Central memory CD8-positive, alpha-beta T cell (primary cell): ENCODE measurements at regions not wholly inside any gene's neighbourhood (a gene's known extent, or its start where the extent isn't known, plus 50 kb on each side); places are given as distances from the start of the nearest gene placed in this dataset.
"Not testable (repeated sequence)": the region's sequence is repeated elsewhere in the genome, so short reads cannot be mapped to it uniquely, and the experiment has no call there.

ENCODE experiments used
- ATAC-seq: fragments of 150-1000 bp; cut with Tn5 transposase; replicated peaks from 2 replicates; pipeline ENCODE4 v1.10.0; 2022; ENCODE audit warnings: mild to moderate bottlenecking, moderate FRiP score, moderate number of reproducible peaks; ENCODE audit not compliant: poor library complexity, severe bottlenecking; ENCODE audit errors: extremely low read depth
- DNase-seq, 2 donors: peaks; one replicate each; pipeline ENCODE4 v3.0.0; 2021; ENCODE audit warnings: low spot score in 2 of 2
- H3K27ac Mint-ChIP-seq: one replicate; pipeline ENCODE4 v1.8.0; 2022; ENCODE audit warnings: low read depth, mild to moderate bottlenecking, moderate library complexity, mixed read lengths
- H3K27me3 Mint-ChIP-seq: one replicate; pipeline ENCODE4 v1.8.0; 2022; ENCODE audit warnings: mixed read lengths
- H3K36me3 Mint-ChIP-seq: one replicate; pipeline ENCODE4 v1.8.0; 2022; ENCODE audit warnings: mild to moderate bottlenecking, moderate library complexity, mixed read lengths; ENCODE audit not compliant: insufficient read depth
- H3K4me1 Mint-ChIP-seq: one replicate; pipeline ENCODE4 v1.8.0; 2022; ENCODE audit warnings: mixed read lengths
- H3K4me3 Mint-ChIP-seq: one replicate; pipeline ENCODE4 v1.8.0; 2022; ENCODE audit warnings: mild to moderate bottlenecking, moderate library complexity, mixed read lengths
- H3K9me3 Mint-ChIP-seq: one replicate; pipeline ENCODE4 v1.8.0; 2022; ENCODE audit warnings: mixed read lengths

DNA sequence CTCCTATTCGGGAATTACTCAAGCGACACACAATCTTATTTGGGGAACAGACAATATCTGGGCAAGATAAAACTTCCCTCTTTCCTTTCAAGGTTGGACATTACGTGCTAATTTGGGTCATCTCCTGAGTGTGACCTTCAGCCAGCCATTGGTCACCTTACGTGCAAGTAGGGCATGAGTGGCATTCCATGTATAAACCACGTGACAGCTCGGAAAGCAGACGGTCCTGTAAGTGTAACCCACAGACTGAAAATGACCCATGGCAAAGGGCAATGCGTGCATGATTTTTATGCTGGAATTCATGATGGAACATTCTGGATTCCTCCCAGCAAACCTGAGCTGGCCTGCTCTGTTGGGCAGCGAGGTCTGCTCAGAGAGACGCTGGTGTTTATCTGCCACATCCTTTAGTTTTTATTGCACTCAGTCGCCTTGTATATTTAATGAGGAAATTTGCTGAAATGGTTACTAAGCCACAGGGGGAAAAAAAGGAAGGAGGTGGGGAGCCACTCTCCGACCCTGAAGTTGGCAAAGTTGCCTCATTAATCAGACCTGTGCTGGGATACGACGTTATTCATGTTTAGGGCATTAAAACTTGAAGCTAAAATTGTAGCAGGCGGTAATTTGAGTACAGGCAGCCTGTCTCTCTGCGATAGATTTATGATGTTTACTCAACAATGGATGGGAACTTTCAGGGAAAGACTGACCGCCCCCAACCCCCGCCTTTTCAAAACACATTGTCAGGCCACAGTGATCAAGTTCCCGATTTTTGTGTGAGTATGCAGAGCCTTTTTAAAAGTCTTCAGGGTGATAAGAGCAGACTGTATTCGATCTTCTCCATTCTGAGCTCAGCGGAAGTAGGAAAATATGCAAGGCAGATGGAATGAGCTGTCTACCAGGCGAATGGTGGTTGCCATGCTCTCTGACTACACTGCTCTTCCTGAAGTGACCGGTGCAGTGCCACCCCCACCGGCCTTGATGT, 295.3 kb downstream of the BCL2L11 start:
- not testable (repeated sequence) for ATAC-seq, DNase-seq, H3K4me1 Mint-ChIP-seq, H3K36me3 Mint-ChIP-seq, H3K9me3 Mint-ChIP-seq, H3K4me3 Mint-ChIP-seq, H3K27ac Mint-ChIP-seq, H3K27me3 Mint-ChIP-seq

GRCh38 chr2:111417026-111417425, 296.3 kb downstream of the BCL2L11 start:
- ATAC-seq, H3K9me3 Mint-ChIP-seq, DNase-seq, H3K27me3 Mint-ChIP-seq, H3K36me3 Mint-ChIP-seq, H3K4me3 Mint-ChIP-seq, H3K4me1 Mint-ChIP-seq, H3K27ac Mint-ChIP-seq: not testable (repeated sequence)

- not testable (repeated sequence) for DNase-seq, H3K27me3 Mint-ChIP-seq, H3K9me3 Mint-ChIP-seq, ATAC-seq, H3K27ac Mint-ChIP-seq, H3K4me1 Mint-ChIP-seq, H3K4me3 Mint-ChIP-seq, H3K36me3 Mint-ChIP-seq
Measured at GRCh38 chr2:111418091-111418875, 297.6 kb downstream of the BCL2L11 start.

- not testable (repeated sequence) for ATAC-seq, H3K9me3 Mint-ChIP-seq, H3K27me3 Mint-ChIP-seq, H3K4me1 Mint-ChIP-seq, H3K36me3 Mint-ChIP-seq, DNase-seq, H3K4me3 Mint-ChIP-seq, H3K27ac Mint-ChIP-seq
Measured at GRCh38 chr2:111420074-111420473, 299.4 kb downstream of the BCL2L11 start.

DNA sequence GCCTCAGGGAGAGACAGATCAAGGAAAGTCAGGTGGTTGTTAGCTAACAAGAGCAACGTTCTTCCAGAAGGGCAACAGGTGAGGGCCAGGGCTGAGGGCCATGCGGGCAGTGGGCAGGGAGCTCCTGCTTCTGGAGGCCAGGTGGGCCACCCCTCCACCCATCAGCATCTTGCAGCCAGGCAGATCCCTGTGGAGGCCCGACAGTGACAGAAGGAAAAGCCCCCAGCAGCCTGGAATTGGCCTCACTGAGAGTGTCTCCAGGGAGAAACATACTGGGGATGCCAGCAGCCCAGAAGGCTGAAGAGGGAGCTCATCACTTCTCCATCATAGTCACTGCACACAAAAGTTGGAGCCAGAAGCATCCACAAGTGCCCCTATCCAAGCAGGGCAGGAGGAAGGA, 300.1 kb downstream of the BCL2L11 start:
- H3K27ac Mint-ChIP-seq, ATAC-seq, DNase-seq, H3K4me1 Mint-ChIP-seq, H3K9me3 Mint-ChIP-seq, H3K36me3 Mint-ChIP-seq, H3K27me3 Mint-ChIP-seq: not testable (repeated sequence)
- peak overlapping the region; percentile 30 for H3K4me3 Mint-ChIP-seq

GRCh38 chr2:111421949-111422348, 301.2 kb downstream of the BCL2L11 start:
- not testable (repeated sequence) for H3K4me3 Mint-ChIP-seq, H3K4me1 Mint-ChIP-seq, ATAC-seq, H3K9me3 Mint-ChIP-seq, DNase-seq, H3K36me3 Mint-ChIP-seq, H3K27me3 Mint-ChIP-seq
- peak overlapping the region; percentile 61 for H3K27ac Mint-ChIP-seq

GRCh38 chr2:111422562-111422961, 301.8 kb downstream of the BCL2L11 start:
- not testable (repeated sequence) for H3K36me3 Mint-ChIP-seq, ATAC-seq, DNase-seq, H3K27me3 Mint-ChIP-seq, H3K9me3 Mint-ChIP-seq, H3K4me3 Mint-ChIP-seq, H3K4me1 Mint-ChIP-seq
- peak overlapping the region; percentile 61 for H3K27ac Mint-ChIP-seq

DNA sequence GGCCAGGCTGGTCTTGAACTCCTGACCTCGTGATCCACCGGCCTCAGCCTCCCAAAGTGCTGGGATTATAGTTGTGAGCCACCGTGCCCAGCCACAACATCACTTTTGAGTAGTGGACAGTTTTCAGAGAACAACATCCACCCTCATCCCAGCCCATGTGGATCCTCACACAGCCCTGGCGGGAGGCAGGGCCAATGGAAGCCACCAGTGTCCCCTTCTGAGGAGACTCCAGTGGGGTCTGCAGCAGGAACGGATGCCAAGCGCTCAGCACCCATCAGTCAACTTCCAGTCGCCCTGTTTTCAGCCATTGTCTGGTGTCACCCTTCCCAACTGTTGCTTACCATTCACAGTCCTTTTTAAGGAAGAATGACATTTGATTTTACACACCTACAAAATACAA, 302.5 kb downstream of the BCL2L11 start:
- not testable (repeated sequence) for DNase-seq, H3K27ac Mint-ChIP-seq, ATAC-seq, H3K36me3 Mint-ChIP-seq, H3K4me3 Mint-ChIP-seq, H3K27me3 Mint-ChIP-seq, H3K4me1 Mint-ChIP-seq, H3K9me3 Mint-ChIP-seq

GRCh38 chr2:111424176-111424575, 303.5 kb downstream of the BCL2L11 start:
- H3K27me3 Mint-ChIP-seq, H3K4me1 Mint-ChIP-seq, H3K27ac Mint-ChIP-seq, H3K36me3 Mint-ChIP-seq, DNase-seq, H3K9me3 Mint-ChIP-seq, ATAC-seq, H3K4me3 Mint-ChIP-seq: not testable (repeated sequence)

- not testable (repeated sequence) for H3K4me3 Mint-ChIP-seq
- peak in 1 of 2 donors; percentile 30 for DNase-seq
- peak overlapping the region; percentile 70 for H3K27ac Mint-ChIP-seq
Measured at GRCh38 chr2:111424851-111425309, 304.2 kb downstream of the BCL2L11 start.

DNA sequence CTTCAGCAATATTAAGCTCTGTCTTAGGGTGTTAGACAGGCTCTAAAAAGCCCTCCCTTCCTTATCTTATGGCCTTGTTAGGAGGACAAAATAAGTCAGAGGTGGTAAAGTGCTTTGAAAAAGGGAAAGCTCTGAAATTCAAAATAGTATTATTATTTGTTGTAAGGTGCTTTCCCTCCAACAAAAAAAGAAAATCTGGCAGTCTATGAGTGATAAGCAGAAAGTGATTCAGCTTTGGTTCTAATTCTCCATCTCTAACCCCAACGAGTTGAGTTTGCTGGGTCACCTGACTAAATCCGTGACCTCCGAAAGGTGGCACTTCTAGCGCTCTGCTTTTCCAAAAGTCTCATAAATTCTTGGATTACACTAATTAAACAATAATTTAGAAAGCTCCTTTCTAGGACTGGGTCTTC, 305.1 kb downstream of the BCL2L11 start:
- ATAC-seq: not testable (repeated sequence)

More at GRCh38 chr2:111424851-111425309, 304.2 kb downstream of the BCL2L11 start:
- peak; percentile 90 for ATAC-seq
- H3K27me3 Mint-ChIP-seq, H3K9me3 Mint-ChIP-seq, H3K4me1 Mint-ChIP-seq, H3K36me3 Mint-ChIP-seq: not testable (repeated sequence)

DNA sequence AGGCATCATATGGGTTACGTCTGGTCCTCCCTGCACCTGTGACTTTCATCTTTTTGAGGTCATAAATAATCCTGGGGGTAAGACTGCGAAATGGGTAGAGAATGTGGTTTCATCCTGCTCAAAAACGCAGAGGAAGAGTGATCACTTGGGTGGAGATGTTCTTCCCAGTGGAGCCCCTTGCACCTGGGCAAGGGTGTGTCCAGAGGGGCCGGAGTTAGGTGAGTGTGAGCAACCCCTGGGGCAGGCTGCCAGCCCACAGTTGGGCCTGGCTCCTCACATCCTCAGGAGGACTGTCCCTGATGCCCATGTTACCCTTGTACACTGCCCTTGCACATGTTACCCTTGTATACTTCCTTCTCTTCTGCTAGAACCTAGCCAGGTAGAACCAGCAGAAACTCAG, 306.6 kb downstream of the BCL2L11 start:
- H3K27me3 Mint-ChIP-seq, H3K9me3 Mint-ChIP-seq, ATAC-seq, H3K36me3 Mint-ChIP-seq, H3K4me1 Mint-ChIP-seq, H3K4me3 Mint-ChIP-seq, DNase-seq, H3K27ac Mint-ChIP-seq: not testable (repeated sequence)

More for the DNA sequence above, 305.1 kb downstream of the BCL2L11 start:
- H3K27ac Mint-ChIP-seq: peak overlapping the region; percentile 70
- not testable (repeated sequence) for H3K9me3 Mint-ChIP-seq, H3K4me3 Mint-ChIP-seq, DNase-seq, H3K36me3 Mint-ChIP-seq, H3K27me3 Mint-ChIP-seq, H3K4me1 Mint-ChIP-seq
